SKM-1 treated with dmso at 0.1 percent for 144 hours (cell line): ENCODE measurements at regions not wholly inside any gene's neighbourhood (a gene's known extent, or its start where the extent isn't known, plus 50 kb on each side); places are given as distances from the start of the nearest gene placed in this dataset.

Source experiments
- DNase-seq: peaks from one replicate; lab custom pipeline; 2025; ENCODE audit not compliant: unreplicated experiment; lab: John Stamatoyannopoulos, UW

DNA sequence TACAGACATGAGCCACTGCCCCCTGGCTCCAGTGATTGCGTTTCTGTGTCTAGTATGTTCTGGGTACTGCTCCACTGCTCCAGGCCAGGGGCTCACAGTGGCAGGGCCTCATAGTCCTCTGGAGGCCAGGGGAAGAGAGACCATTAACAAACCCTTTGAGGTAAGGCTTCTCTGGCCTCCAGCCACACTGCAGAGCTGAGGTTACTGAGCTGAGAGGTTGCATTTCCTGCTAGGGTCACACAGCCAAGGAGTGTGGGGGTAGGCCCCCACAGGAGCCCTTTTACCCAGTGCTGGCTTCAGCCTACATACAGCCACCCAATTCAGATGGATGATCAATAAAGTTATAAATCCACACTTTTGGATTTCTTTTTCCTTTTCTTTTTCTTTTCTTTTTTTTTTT is 50.4 kb upstream of the DLX4 start:
- DNase-seq, result no peak
